HEK293 (cell line): ENCODE measurements at regions not wholly inside any gene's neighbourhood (a gene's known extent, or its start where the extent isn't known, plus 50 kb on each side); places are given as distances from the start of the nearest gene placed in this dataset.

Experiments used
- CTCF ChIA-PET: fragments of 350-600 bp; formaldehyde crosslinking; extraction: SDS; loops from one replicate; lab custom pipeline; 2021; ENCODE audit warnings: antibody characterized with exemption; lab: Yijun Ruan, JAX
- POLR2A ChIA-PET: fragments of 300-600 bp; formaldehyde crosslinking; extraction: SDS; loops from one replicate; lab custom pipeline; 2020; ENCODE audit warnings: antibody characterized with exemption, inconsistent platforms; lab: Yijun Ruan, JAX
- H3K27ac ChIP-seq: fragments of 200-500 bp; sonication (Bioruptor generic); 2 replicates; pipeline ENCODE4 v1.5.1; 2014; ENCODE audit warnings: low read depth, low read length, control low read depth, inconsistent platforms; ENCODE audit errors: extremely low read depth
- H3K36me3 ChIP-seq, 2 experiments: fragments of 200-500 bp in 1 of 2; sonication (Bioruptor generic) in 1 of 2; 1 replicate in 1 of 2; 2 replicates in 1 of 2; pipeline ENCODE4 v1.5.1; 2014 to 2017; ENCODE audit warnings: inconsistent platforms in 2 of 2, low read length in 2 of 2; ENCODE audit not compliant: control insufficient read depth in 2 of 2, insufficient read depth in 1 of 2
- H3K4me1 ChIP-seq: fragments of 200-500 bp; sonication (Bioruptor generic); 2 replicates; pipeline ENCODE4 v1.5.1; 2014; ENCODE audit warnings: mild to moderate bottlenecking, low read length, inconsistent platforms; ENCODE audit not compliant: control insufficient read depth, insufficient read depth
- H3K4me3 ChIP-seq: 2 replicates; pipeline ENCODE4 v1.5.1; 2011; ENCODE audit warnings: low read depth, mild to moderate bottlenecking, control low read depth, low read length, moderate library complexity
- H3K9me3 ChIP-seq: fragments of 200-500 bp; sonication (Bioruptor generic); 2 replicates; pipeline ENCODE4 v1.5.1; 2014; ENCODE audit warnings: low read depth, low read length, inconsistent platforms; ENCODE audit not compliant: control insufficient read depth, insufficient read depth
- HOXA7 ChIP-seq: sonication (generic); formaldehyde crosslinking; IDR thresholded peaks from 2 replicates; pipeline ENCODE4 v1.8.1; 2022; ENCODE audit warnings: missing genetic modification reagents, borderline replicate concordance
- KLF9 ChIP-seq: fragments of 450-650 bp; formaldehyde crosslinking; IDR thresholded peaks from 2 replicates; pipeline ENCODE4 v1.5.1; 2016; ENCODE audit warnings: missing biosample characterization, missing genetic modification characterization, low read depth
- PRDM1 ChIP-seq: fragments of 450-650 bp; formaldehyde crosslinking; IDR thresholded peaks from 2 replicates; pipeline ENCODE4; 2016; ENCODE audit warnings: missing biosample characterization, missing genetic modification characterization
- SCRT1 ChIP-seq: fragments of 450-650 bp; formaldehyde crosslinking; IDR thresholded peaks from 2 replicates; pipeline ENCODE4 v1.5.1; 2016; ENCODE audit warnings: missing biosample characterization, missing genetic modification characterization, borderline replicate concordance
- ZNF138 ChIP-seq: fragments of 450-650 bp; formaldehyde crosslinking; IDR thresholded peaks from 2 replicates; pipeline ENCODE4 v1.5.1; 2016; ENCODE audit warnings: missing biosample characterization, missing genetic modification characterization, borderline replicate concordance
- ZNF24 ChIP-seq: fragments of 450-650 bp; formaldehyde crosslinking; IDR thresholded peaks from 2 replicates; pipeline ENCODE4 v1.5.1; 2016; ENCODE audit warnings: missing biosample characterization, missing genetic modification characterization
- ZNF248 ChIP-seq: fragments of 450-650 bp; formaldehyde crosslinking; IDR thresholded peaks from 2 replicates; pipeline ENCODE4 v1.5.1; 2017; ENCODE audit warnings: missing biosample characterization, missing genetic modification characterization
- ZNF391 ChIP-seq: fragments of 450-650 bp; formaldehyde crosslinking; IDR thresholded peaks from 2 replicates; pipeline ENCODE4 v1.5.1; 2016; ENCODE audit warnings: low read depth, missing biosample characterization, missing genetic modification characterization, borderline replicate concordance
- ZNF404 ChIP-seq: fragments of 450-650 bp; formaldehyde crosslinking; IDR thresholded peaks from 2 replicates; pipeline ENCODE4 v1.5.1; 2017; ENCODE audit warnings: missing biosample characterization, missing genetic modification characterization
- ZNF48 ChIP-seq: fragments of 450-650 bp; formaldehyde crosslinking; IDR thresholded peaks from 2 replicates; pipeline ENCODE4 v1.5.1; 2016; ENCODE audit warnings: missing biosample characterization, missing genetic modification characterization
- ZNF529 ChIP-seq: fragments of 450-650 bp; formaldehyde crosslinking; IDR thresholded peaks from 2 replicates; pipeline ENCODE4 v1.5.1; 2017; ENCODE audit warnings: missing genetic modification characterization, missing biosample characterization; ENCODE audit not compliant: insufficient replicate concordance
- ZNF747 ChIP-seq: fragments of 450-650 bp; formaldehyde crosslinking; IDR thresholded peaks from 2 replicates; pipeline ENCODE4 v1.5.1; 2016; ENCODE audit warnings: missing biosample characterization, missing genetic modification characterization
- ZXDB ChIP-seq: fragments of 450-650 bp; formaldehyde crosslinking; IDR thresholded peaks from 2 replicates; pipeline ENCODE4 v1.5.1; 2016; ENCODE audit warnings: missing biosample characterization, missing genetic modification characterization
- TF ChIP-seq, protein P1 (sequence below): fragments of 450-650 bp; formaldehyde crosslinking; IDR thresholded peaks from 2 replicates; pipeline ENCODE4 v1.5.1; 2016; ENCODE audit warnings: missing biosample characterization, missing genetic modification characterization
- TF ChIP-seq, protein P2 (sequence below): fragments of 450-650 bp; formaldehyde crosslinking; IDR thresholded peaks from 2 replicates; pipeline ENCODE4 v1.5.1; 2016; ENCODE audit warnings: missing biosample characterization, missing genetic modification characterization, low read depth
- TF ChIP-seq, protein P3 (sequence below): fragments of 450-650 bp; formaldehyde crosslinking; optimal IDR thresholded peaks from 2 replicates; pipeline ENCODE3; 2016; ENCODE audit warnings: missing biosample characterization, mild to moderate bottlenecking, missing genetic modification characterization
- TF ChIP-seq, protein P4 (sequence below): fragments of 450-650 bp; formaldehyde crosslinking; IDR thresholded peaks from 2 replicates; pipeline ENCODE4 v1.5.1; 2016; ENCODE audit warnings: missing biosample characterization, missing genetic modification characterization
- TF ChIP-seq, protein P5 (sequence below): fragments of 450-650 bp; formaldehyde crosslinking; IDR thresholded peaks from 2 replicates; pipeline ENCODE4 v1.5.1; 2016; ENCODE audit warnings: missing biosample characterization, missing genetic modification characterization

DNA sequence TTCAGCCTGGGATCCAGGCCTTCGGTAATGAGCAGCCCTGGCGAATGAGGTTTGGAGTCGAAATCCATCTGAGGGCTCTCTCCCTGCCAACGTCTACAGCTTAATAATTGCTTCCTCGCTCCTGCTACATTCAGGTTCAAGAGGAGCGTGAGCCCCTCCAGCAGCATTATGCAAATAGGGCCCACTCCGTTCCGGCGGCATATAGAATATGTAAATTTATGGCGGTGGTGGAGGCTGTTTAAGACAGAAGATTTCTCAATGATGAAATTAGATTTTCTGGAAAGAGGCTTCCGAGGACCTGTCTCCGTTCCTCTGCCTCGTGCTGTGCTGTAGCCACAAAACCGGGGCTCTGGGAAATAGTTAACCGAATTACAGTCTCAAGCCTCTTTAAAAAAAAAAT is 402.8 kb downstream of the MIAT start (continued):
- TF ChIP-seq ZXDB (tag by site-specific recombination) = no peak
- TF ChIP-seq, protein P1, sequence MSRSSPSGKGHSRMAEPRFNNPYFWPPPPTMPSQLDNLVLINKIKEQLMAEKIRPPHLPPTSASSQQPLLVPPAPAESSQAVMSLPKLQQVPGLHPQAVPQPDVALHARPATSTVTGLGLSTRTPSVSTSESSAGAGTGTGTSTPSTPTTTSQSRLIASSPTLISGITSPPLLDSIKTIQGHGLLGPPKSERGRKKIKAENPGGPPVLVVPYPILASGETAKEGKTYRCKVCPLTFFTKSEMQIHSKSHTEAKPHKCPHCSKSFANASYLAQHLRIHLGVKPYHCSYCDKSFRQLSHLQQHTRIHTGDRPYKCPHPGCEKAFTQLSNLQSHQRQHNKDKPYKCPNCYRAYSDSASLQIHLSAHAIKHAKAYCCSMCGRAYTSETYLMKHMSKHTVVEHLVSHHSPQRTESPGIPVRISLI (tag by site-specific recombination) = no peak
- no peak for TF ChIP-seq KLF9 (tag by site-specific recombination)
- TF ChIP-seq, protein P2, sequence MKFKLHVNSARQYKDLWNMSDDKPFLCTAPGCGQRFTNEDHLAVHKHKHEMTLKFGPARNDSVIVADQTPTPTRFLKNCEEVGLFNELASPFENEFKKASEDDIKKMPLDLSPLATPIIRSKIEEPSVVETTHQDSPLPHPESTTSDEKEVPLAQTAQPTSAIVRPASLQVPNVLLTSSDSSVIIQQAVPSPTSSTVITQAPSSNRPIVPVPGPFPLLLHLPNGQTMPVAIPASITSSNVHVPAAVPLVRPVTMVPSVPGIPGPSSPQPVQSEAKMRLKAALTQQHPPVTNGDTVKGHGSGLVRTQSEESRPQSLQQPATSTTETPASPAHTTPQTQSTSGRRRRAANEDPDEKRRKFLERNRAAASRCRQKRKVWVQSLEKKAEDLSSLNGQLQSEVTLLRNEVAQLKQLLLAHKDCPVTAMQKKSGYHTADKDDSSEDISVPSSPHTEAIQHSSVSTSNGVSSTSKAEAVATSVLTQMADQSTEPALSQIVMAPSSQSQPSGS = no peak
- TF ChIP-seq, protein P3, sequence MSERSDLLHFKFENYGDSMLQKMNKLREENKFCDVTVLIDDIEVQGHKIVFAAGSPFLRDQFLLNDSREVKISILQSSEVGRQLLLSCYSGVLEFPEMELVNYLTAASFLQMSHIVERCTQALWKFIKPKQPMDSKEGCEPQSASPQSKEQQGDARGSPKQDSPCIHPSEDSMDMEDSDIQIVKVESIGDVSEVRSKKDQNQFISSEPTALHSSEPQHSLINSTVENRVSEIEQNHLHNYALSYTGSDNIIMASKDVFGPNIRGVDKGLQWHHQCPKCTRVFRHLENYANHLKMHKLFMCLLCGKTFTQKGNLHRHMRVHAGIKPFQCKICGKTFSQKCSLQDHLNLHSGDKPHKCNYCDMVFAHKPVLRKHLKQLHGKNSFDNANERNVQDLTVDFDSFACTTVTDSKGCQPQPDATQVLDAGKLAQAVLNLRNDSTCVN (tag by site-specific recombination) = no peak
- TF ChIP-seq, all 188 proteins: peak for 0

DNA sequence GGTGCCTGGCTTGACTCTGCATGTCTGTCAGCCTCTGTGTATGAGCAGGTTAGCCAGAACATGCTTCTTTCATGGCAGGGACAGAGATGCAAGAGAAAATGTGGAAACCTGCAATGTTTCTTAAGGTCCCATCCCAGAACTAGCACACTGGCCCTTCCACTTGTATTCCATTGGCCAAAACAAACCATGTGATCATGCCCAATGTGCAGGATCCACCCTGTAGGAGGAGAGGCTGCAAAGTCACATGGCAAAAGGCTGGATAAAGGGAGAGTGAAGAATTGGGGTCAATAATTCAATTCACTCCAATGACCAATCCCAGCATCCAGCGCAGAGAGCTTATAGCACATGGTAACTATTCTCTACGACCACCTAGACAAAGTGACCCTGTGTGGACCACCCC is 405.5 kb downstream of the MIAT start:
- ChIA-PET CTCF (no interaction called here), POLR2A (no interaction called here)
- no peak overlapping the region for H3K4me3 ChIP-seq
- no peak overlapping the region for H3K27ac ChIP-seq
- H3K36me3 ChIP-seq = no peaks in the 10 kb centered on the region
- no peaks in the 10 kb centered on the region for H3K9me3 ChIP-seq
- TF ChIP-seq, protein P4, sequence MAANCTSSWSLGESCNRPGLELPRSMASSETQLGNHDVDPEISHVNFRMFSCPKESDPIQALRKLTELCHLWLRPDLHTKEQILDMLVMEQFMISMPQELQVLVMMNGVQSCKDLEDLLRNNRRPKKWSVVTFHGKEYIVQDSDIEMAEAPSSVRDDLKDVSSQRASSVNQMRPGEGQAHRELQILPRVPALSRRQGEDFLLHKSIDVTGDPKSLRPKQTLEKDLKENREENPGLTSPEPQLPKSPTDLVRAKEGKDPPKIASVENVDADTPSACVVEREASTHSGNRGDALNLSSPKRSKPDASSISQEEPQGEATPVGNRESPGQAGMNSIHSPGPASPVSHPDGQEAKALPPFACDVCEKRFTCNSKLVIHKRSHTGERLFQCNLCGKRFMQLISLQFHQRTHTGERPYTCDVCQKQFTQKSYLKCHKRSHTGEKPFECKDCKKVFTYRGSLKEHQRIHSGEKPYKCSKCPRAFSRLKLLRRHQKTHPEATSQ = no peak
- no peak for TF ChIP-seq ZNF391
- TF ChIP-seq ZNF248 = no peak
- TF ChIP-seq PRDM1 (tag by site-specific recombination) = no peak
- no peak for TF ChIP-seq ZNF529 (tag by site-specific recombination)
- no peak for TF ChIP-seq ZNF404 (tag by site-specific recombination)
- TF ChIP-seq ZNF138 (tag by site-specific recombination) = no peak
- TF ChIP-seq, protein P5, sequence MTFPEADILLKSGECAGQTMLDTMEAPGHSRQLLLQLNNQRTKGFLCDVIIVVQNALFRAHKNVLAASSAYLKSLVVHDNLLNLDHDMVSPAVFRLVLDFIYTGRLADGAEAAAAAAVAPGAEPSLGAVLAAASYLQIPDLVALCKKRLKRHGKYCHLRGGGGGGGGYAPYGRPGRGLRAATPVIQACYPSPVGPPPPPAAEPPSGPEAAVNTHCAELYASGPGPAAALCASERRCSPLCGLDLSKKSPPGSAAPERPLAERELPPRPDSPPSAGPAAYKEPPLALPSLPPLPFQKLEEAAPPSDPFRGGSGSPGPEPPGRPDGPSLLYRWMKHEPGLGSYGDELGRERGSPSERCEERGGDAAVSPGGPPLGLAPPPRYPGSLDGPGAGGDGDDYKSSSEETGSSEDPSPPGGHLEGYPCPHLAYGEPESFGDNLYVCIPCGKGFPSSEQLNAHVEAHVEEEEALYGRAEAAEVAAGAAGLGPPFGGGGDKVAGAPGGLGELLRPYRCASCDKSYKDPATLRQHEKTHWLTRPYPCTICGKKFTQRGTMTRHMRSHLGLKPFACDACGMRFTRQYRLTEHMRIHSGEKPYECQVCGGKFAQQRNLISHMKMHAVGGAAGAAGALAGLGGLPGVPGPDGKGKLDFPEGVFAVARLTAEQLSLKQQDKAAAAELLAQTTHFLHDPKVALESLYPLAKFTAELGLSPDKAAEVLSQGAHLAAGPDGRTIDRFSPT (tag by site-specific recombination) = no peak
- TF ChIP-seq ZNF24 (tag by site-specific recombination) = no peak
- no peak for TF ChIP-seq ZNF48
- no peak for TF ChIP-seq SCRT1 (tag by site-specific recombination)
- no peak for TF ChIP-seq ZNF747 (tag by site-specific recombination)
- TF ChIP-seq, protein P3 (tag by site-specific recombination) = no peak
- no peak for TF ChIP-seq HOXA7 (CRISPR knock-in tag)
- H3K4me1 ChIP-seq = peaks cover 5% of the 10 kb centered on the region
